Liver (tissue), 8 donors: ENCODE measurements at regions not wholly inside any gene's neighbourhood (a gene's known extent, or its start where the extent isn't known, plus 50 kb on each side); places are given as distances from the start of the nearest gene placed in this dataset.

Experiments
- DNase-seq: peaks from one replicate; pipeline ENCODE4 v3.0.0-alpha.2; 2017; ENCODE audit warnings: low spot score
- H3K27ac ChIP-seq, 2 donors: one replicate each; pipeline ENCODE4 v1.7.0; 2013; ENCODE audit warnings: inconsistent platforms in 2 of 2, low read length in 2 of 2, control low read depth in 1 of 2, low read depth in 1 of 2, mild to moderate bottlenecking in 1 of 2
- H3K27me3 ChIP-seq, 4 donors: one replicate each; pipeline versions ENCODE4 v1.6.1 to v1.7.0; 2013; ENCODE audit warnings: low read length in 3 of 4, inconsistent platforms in 1 of 4, mild to moderate bottlenecking in 1 of 4, moderate library complexity in 1 of 4; ENCODE audit not compliant: control insufficient read depth in 4 of 4, insufficient read depth in 4 of 4
- H3K36me3 ChIP-seq, 4 donors: one replicate each; pipeline versions ENCODE4 v1.6.1 to v1.7.0; 2013; ENCODE audit warnings: low read length in 3 of 4, mild to moderate bottlenecking in 3 of 4, low read depth in 1 of 4, moderate library complexity in 1 of 4; ENCODE audit not compliant: control insufficient read depth in 4 of 4, insufficient read depth in 3 of 4
- H3K4me1 ChIP-seq, 4 donors: one replicate each; pipeline versions ENCODE4 v1.6.1 to v1.7.0; 2013; ENCODE audit warnings: low read length in 3 of 4, mild to moderate bottlenecking in 3 of 4, moderate library complexity in 1 of 4; ENCODE audit not compliant: control insufficient read depth in 4 of 4, insufficient read depth in 4 of 4
- H3K4me3 ChIP-seq, 3 donors: one replicate each; pipeline versions ENCODE4 v1.6.1 to v1.7.0; 2013; ENCODE audit warnings: low read length in 3 of 3, control low read depth in 1 of 3, low read depth in 1 of 3, mild to moderate bottlenecking in 1 of 3
- H3K9ac ChIP-seq, 2 donors: one replicate each; pipeline ENCODE4 v1.7.0; 2013; ENCODE audit warnings: low read length in 2 of 2, mild to moderate bottlenecking in 2 of 2, moderate library complexity in 2 of 2, control low read depth in 1 of 2, low read depth in 1 of 2
- H3K9me3 ChIP-seq, 4 donors: one replicate each; pipeline versions ENCODE4 v1.6.1 to v1.7.0; 2013; ENCODE audit warnings: low read length in 3 of 4; ENCODE audit not compliant: control insufficient read depth in 4 of 4
- ATF3 ChIP-seq: IDR thresholded peaks from 2 replicates; pipeline ENCODE4 v1.6.1; 2016; ENCODE audit warnings: antibody characterized with exemption
- CTCF ChIP-seq: fragments of 150-350 bp; IDR thresholded peaks from 2 replicates; pipeline ENCODE4 v1.5.1; 2017; ENCODE audit warnings: improper control_type of control experiment, low read depth, low read length; ENCODE audit not compliant: missing input control
- EGR1 ChIP-seq, 2 donors: IDR thresholded peaks; 2 replicates each; pipeline ENCODE4 v1.6.1; 2016 to 2018; ENCODE audit warnings: antibody characterized with exemption in 2 of 2, low read depth in 2 of 2
- FOXA1 ChIP-seq: IDR thresholded peaks from 2 replicates; pipeline ENCODE4 v1.6.1; 2016; ENCODE audit warnings: antibody characterized with exemption
- FOXA2 ChIP-seq: IDR thresholded peaks from 2 replicates; pipeline ENCODE4 v1.6.1; 2016; ENCODE audit warnings: antibody characterized with exemption
- GABPA ChIP-seq, 2 donors: IDR thresholded peaks in 1 of 2; conservative IDR thresholded peaks in 1 of 2; 2 replicates each; pipeline ENCODE4 v1.6.1; 2016; ENCODE audit warnings: antibody characterized with exemption in 2 of 2, mild to moderate bottlenecking in 1 of 2, moderate library complexity in 1 of 2
- HNF4A ChIP-seq, 2 donors: conservative IDR thresholded peaks; 2 replicates each; pipeline ENCODE4 v1.6.1; 2016; ENCODE audit warnings: antibody characterized with exemption in 2 of 2, mild to moderate bottlenecking in 2 of 2
- HNF4G ChIP-seq: IDR thresholded peaks from 2 replicates; pipeline ENCODE4 v1.6.1; 2016; ENCODE audit warnings: antibody characterized with exemption
- JUND ChIP-seq, 2 donors: IDR thresholded peaks; 2 replicates each; pipeline ENCODE4 v1.6.1; 2016; ENCODE audit warnings: antibody characterized with exemption in 2 of 2
- MAX ChIP-seq: IDR thresholded peaks from 2 replicates; pipeline ENCODE4 v1.6.1; 2016; ENCODE audit warnings: antibody characterized with exemption
- NR2F2 ChIP-seq: IDR thresholded peaks from 2 replicates; pipeline ENCODE4 v1.6.1; 2016; ENCODE audit warnings: antibody characterized with exemption
- RAD21 ChIP-seq, 2 donors: IDR thresholded peaks; 2 replicates each; pipeline ENCODE4 v1.6.1; 2016; ENCODE audit warnings: antibody characterized with exemption in 2 of 2, mild to moderate bottlenecking in 2 of 2
- REST ChIP-seq: IDR thresholded peaks from 2 replicates; pipeline ENCODE4 v1.6.1; 2016; ENCODE audit warnings: antibody characterized with exemption, mild to moderate bottlenecking
- RXRA ChIP-seq, 2 donors: IDR thresholded peaks; 2 replicates each; pipeline ENCODE4 v1.6.1; 2017 to 2018; ENCODE audit warnings: antibody characterized with exemption in 2 of 2, mild to moderate bottlenecking in 1 of 2
- SP1 ChIP-seq: IDR thresholded peaks from 2 replicates; pipeline ENCODE4 v1.6.1; 2018; ENCODE audit warnings: antibody characterized with exemption, mild to moderate bottlenecking
- TAF1 ChIP-seq: conservative IDR thresholded peaks from 2 replicates; pipeline ENCODE4 v1.6.1; 2016; ENCODE audit warnings: antibody characterized with exemption, mild to moderate bottlenecking
- YY1 ChIP-seq: IDR thresholded peaks from 2 replicates; pipeline ENCODE4 v1.6.1; 2016; ENCODE audit warnings: antibody characterized with exemption, mild to moderate bottlenecking
- ZBTB33 ChIP-seq: IDR thresholded peaks from 2 replicates; pipeline ENCODE4 v1.6.1; 2016; ENCODE audit warnings: antibody characterized with exemption
- WGBS: extraction: QIAGEN DNeasy Blood & Tissue Kit; methylation state at CpG from one replicate; pipeline ENCODE4 v1.1.7; 2013; 5-methylcytosine and 5-hydroxymethylcytosine counted together
- donor health status: healthy.
- donor health status: healthy.
- donor health status: healthy.
- donor health status: healthy.
- donor health status: healthy.

- no peak for DNase-seq
- Histone ChIP-seq H3K9ac (no peak overlapping the region), H3K9me3 (no peaks in the 10 kb centered on the region), H3K4me1 (no peaks in the 10 kb centered on the region), H3K27ac (no peak overlapping the region), H3K27me3 (no peaks in the 10 kb centered on the region), H3K36me3 (no peaks in the 10 kb centered on the region), H3K4me3 (no peak overlapping the region)
- 76% methylated on average over 3 of the region's 3 CpGs for WGBS
- TF ChIP-seq CTCF (no peak), TAF1 (no peak), SP1 (no peak), REST (no peak), EGR1 (IDR thresholded peaks at IDR 0.05; ENCODE audit: low read depth in 2 of 2) (no peak), YY1 (no peak), HNF4A (conservative IDR thresholded peaks at IDR 0.05) (no peak), ZBTB33 (no peak), RAD21 (IDR thresholded peaks at IDR 0.05) (no peak), FOXA2 (no peak), MAX (no peak), GABPA (IDR thresholded peaks at IDR 0.05 in 1 of 2, conservative IDR thresholded peaks at IDR 0.05 in 1 of 2) (no peak), NR2F2 (no peak), ATF3 (no peak), JUND (IDR thresholded peaks at IDR 0.05) (no peak), FOXA1 (no peak), HNF4G (no peak), RXRA (IDR thresholded peaks at IDR 0.05) (no peak)
Measured at GRCh38 chr5:143659599-143660238, 152.2 kb upstream of the HMHB1 start.
